HFFc6 (cell line): ENCODE measurements at regions not wholly inside any gene's neighbourhood (a gene's known extent, or its start where the extent isn't known, plus 50 kb on each side); places are given as distances from the start of the nearest gene placed in this dataset.

ENCODE experiments used
- DNase-seq: peaks from one replicate; pipeline ENCODE4 v3.0.0-alpha.2; 2018
- H3K27ac Mint-ChIP-seq: 2 replicates; pipeline ENCODE4 v1.8.0; 2020; ENCODE audit warnings: mild to moderate bottlenecking, mixed read lengths
- H3K27me3 Mint-ChIP-seq: 2 replicates; pipeline ENCODE4 v1.8.0; 2021; ENCODE audit warnings: mild to moderate bottlenecking, moderate library complexity, mixed read lengths; ENCODE audit not compliant: insufficient read depth
- H3K36me3 Mint-ChIP-seq: 2 replicates; pipeline ENCODE4 v1.8.0; 2021; ENCODE audit warnings: low read depth, mixed read lengths
- H3K4me1 Mint-ChIP-seq: 2 replicates; pipeline ENCODE4 v1.8.0; 2020; ENCODE audit warnings: low read depth, mixed read lengths
- H3K4me3 Mint-ChIP-seq: 2 replicates; pipeline ENCODE4 v1.8.0; 2020; ENCODE audit warnings: mild to moderate bottlenecking, moderate library complexity, mixed read lengths
- H3K9me3 Mint-ChIP-seq: 2 replicates; pipeline ENCODE4 v1.8.0; 2020; ENCODE audit warnings: mild to moderate bottlenecking, mixed read lengths
- CTCF ChIP-seq: fragments of 200-600 bp; sonication (generic); IDR thresholded peaks from 2 replicates; pipeline ENCODE4 v1.5.0; 2021; ENCODE audit warnings: antibody characterized with exemption, mild to moderate bottlenecking

- H3K4me3 Mint-ChIP-seq = no peak overlapping the region
- no peaks in the 10 kb centered on the region for H3K9me3 Mint-ChIP-seq
- no peak for DNase-seq
- H3K27me3 Mint-ChIP-seq = peaks cover 1% of the 10 kb centered on the region; the same call in 1 of the 2 replicates
- H3K4me1 Mint-ChIP-seq = peaks cover 6% of the 10 kb centered on the region; the same call in 1 of the 2 replicates
- H3K27ac Mint-ChIP-seq = no peak overlapping the region
- no peak for TF ChIP-seq CTCF
- peaks cover 18% of the 10 kb centered on the region for H3K36me3 Mint-ChIP-seq
Observed at GRCh38 chr1:245055752-245056151, 99.0 kb upstream of the KIF26B start.

GRCh38 chr1:245054507-245055270 lies 100.1 kb upstream of the KIF26B start:
- Mint-ChIP-seq H3K4me1 (peaks cover 6% of the 10 kb centered on the region; the same call in 1 of the 2 replicates), H3K4me3 (no peak overlapping the region), H3K36me3 (peaks cover 18% of the 10 kb centered on the region), H3K9me3 (no peaks in the 10 kb centered on the region), H3K27me3 (peaks cover 1% of the 10 kb centered on the region; the same call in 1 of the 2 replicates), H3K27ac (no peak overlapping the region)
- DNase-seq = no peak
- TF ChIP-seq CTCF = no peak

- peaks cover 1% of the 10 kb centered on the region; the same call in 1 of the 2 replicates for H3K27me3 Mint-ChIP-seq
- peaks cover 6% of the 10 kb centered on the region; the same call in 1 of the 2 replicates for H3K4me1 Mint-ChIP-seq
- TF ChIP-seq CTCF = no peak
- no peaks in the 10 kb centered on the region for H3K9me3 Mint-ChIP-seq
- no peak for DNase-seq
- peaks cover 18% of the 10 kb centered on the region for H3K36me3 Mint-ChIP-seq
- H3K27ac Mint-ChIP-seq = no peak overlapping the region
- H3K4me3 Mint-ChIP-seq = no peak overlapping the region
Observed at GRCh38 chr1:245054105-245054504, 100.7 kb upstream of the KIF26B start.

GRCh38 chr1:245052258-245052657 lies 102.5 kb upstream of the KIF26B start:
- Mint-ChIP-seq H3K4me1 (peaks cover 6% of the 10 kb centered on the region; the same call in 1 of the 2 replicates), H3K36me3 (peaks cover 18% of the 10 kb centered on the region), H3K27ac (no peak overlapping the region), H3K9me3 (no peaks in the 10 kb centered on the region), H3K4me3 (no peak overlapping the region), H3K27me3 (peaks cover 1% of the 10 kb centered on the region; the same call in 1 of the 2 replicates)
- no peak for DNase-seq
- no peak for TF ChIP-seq CTCF

GRCh38 chr1:245051349-245052221 lies 103.2 kb upstream of the KIF26B start:
- Mint-ChIP-seq H3K9me3 (no peaks in the 10 kb centered on the region), H3K27ac (no peak overlapping the region)

More at GRCh38 chr1:245051349-245052221, 103.2 kb upstream of the KIF26B start:
- DNase-seq = no peak
- Mint-ChIP-seq H3K4me1 (peaks cover 6% of the 10 kb centered on the region; the same call in 1 of the 2 replicates), H3K27me3 (peaks cover 1% of the 10 kb centered on the region; the same call in 1 of the 2 replicates), H3K4me3 (no peak overlapping the region), H3K36me3 (peaks cover 18% of the 10 kb centered on the region)
- TF ChIP-seq CTCF = no peak
